SH-SY5Y (cell line): ENCODE measurements at regions not wholly inside any gene's neighbourhood (a gene's known extent, or its start where the extent isn't known, plus 50 kb on each side); places are given as distances from the start of the nearest gene placed in this dataset.

Experiments
- GATA2 ChIP-seq: IDR thresholded peaks from 2 replicates; pipeline ENCODE4 v1.6.1; 2011; ENCODE audit warnings: mild to moderate bottlenecking, low read depth, low read length
- GATA3 ChIP-seq: IDR thresholded peaks from 2 replicates; pipeline ENCODE4 v1.6.1; 2011; ENCODE audit warnings: low read depth, mild to moderate bottlenecking, low read length, moderate library complexity

- TF ChIP-seq GATA3 (no peak), GATA2 (no peak)
Observed at GRCh38 chr1:60823151-60823550, 259.2 kb upstream of the NFIA start.

GRCh38 chr1:60822252-60822651 lies 260.1 kb upstream of the NFIA start:
- TF ChIP-seq GATA2 (no peak), GATA3 (no peak)

- TF ChIP-seq GATA3 (no peak), GATA2 (no peak)
Observed at GRCh38 chr1:60821156-60821555, 261.2 kb upstream of the NFIA start.

GRCh38 chr1:60818969-60819701 lies 263.2 kb upstream of the NFIA start:
- no peak for TF ChIP-seq GATA3
- TF ChIP-seq GATA2: no peak

- TF ChIP-seq GATA3 (no peak), GATA2 (no peak)
Observed at GRCh38 chr1:60813071-60813470, 269.3 kb upstream of the NFIA start.

GRCh38 chr1:60809204-60809980 lies 273.0 kb upstream of the NFIA start:
- TF ChIP-seq GATA3 (no peak), GATA2 (no peak)

GRCh38 chr1:60808676-60809075 lies 273.7 kb upstream of the NFIA start:
- no peak for TF ChIP-seq GATA3
- TF ChIP-seq GATA2: no peak

- TF ChIP-seq GATA3: no peak
- no peak for TF ChIP-seq GATA2
Observed at GRCh38 chr1:60802884-60803283, 279.5 kb upstream of the NFIA start.

- TF ChIP-seq GATA2 (no peak), GATA3 (no peak)
Observed at GRCh38 chr1:60797351-60797750, 285.0 kb upstream of the NFIA start.

GRCh38 chr1:60791226-60791625 lies 291.1 kb upstream of the NFIA start:
- TF ChIP-seq GATA3: no peak
- TF ChIP-seq GATA2: no peak

- TF ChIP-seq GATA2 (no peak), GATA3 (no peak)
Observed at GRCh38 chr1:60769082-60769481, 313.3 kb upstream of the NFIA start.

GRCh38 chr1:60765204-60765603 lies 317.2 kb upstream of the NFIA start:
- TF ChIP-seq GATA3 (no peak), GATA2 (no peak)

GRCh38 chr1:60764489-60764888 lies 317.9 kb upstream of the NFIA start:
- TF ChIP-seq GATA3 (no peak), GATA2 (no peak)

- TF ChIP-seq GATA2 (no peak), GATA3 (no peak)
Observed at GRCh38 chr1:60763741-60764140, 318.6 kb upstream of the NFIA start.

GRCh38 chr1:60762911-60763310 lies 319.4 kb upstream of the NFIA start:
- no peak for TF ChIP-seq GATA3
- TF ChIP-seq GATA2: no peak

- TF ChIP-seq GATA3 (no peak), GATA2 (no peak)
Observed at GRCh38 chr1:60762176-60762575, 320.2 kb upstream of the NFIA start.
